NCI-H1694 (cell line): ENCODE measurements at regions not wholly inside any gene's neighbourhood (a gene's known extent, or its start where the extent isn't known, plus 50 kb on each side); places are given as distances from the start of the nearest gene placed in this dataset.

ENCODE experiments used
- DNase-seq: peaks from one replicate; lab custom pipeline; 2025; lab: John Stamatoyannopoulos, UW

DNA sequence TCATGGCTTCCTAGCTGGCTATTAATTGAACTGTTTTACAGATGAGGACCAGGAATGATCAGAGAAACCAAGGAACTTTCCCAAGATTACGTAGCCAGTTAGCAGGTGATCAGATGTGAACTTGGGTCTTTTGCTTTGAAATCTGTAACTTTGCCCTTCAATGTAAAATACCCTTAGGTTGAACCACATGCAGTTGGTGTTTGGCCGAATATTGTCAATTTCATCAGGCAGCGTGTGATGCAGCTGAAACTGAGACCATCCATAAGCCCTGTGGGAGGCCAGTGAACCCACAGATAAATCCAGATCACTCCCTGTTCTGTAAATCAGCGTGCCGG, 150.8 kb downstream of the ETS2 start:
- DNase-seq: no peak

- DNase-seq: no peak
Observed at GRCh38 chr21:38956007-38956406, 150.3 kb downstream of the ETS2 start.

- no peak for DNase-seq
Observed at GRCh38 chr21:38955495-38955894, 149.8 kb downstream of the ETS2 start.

DNA sequence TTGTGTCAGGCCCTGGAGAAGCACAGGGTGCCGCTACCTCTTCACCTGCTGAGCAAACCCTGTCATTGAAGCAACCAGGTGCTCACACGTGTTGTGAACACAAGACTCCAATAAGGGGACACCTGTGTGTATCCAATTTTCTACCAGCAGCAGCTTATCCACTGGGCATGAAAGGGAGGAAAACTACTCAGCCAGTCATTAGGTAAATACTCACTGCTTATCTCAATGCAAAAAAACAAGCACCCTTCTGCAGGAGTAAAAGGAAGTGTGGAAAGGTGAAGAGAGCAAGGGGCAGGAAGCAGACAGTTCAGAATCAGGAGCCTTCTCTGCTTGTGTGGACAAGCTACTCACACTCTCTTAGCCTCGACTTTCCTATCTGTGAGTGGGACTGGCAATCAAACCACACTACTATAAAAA, 148.9 kb downstream of the ETS2 start:
- no peak for DNase-seq

DNA sequence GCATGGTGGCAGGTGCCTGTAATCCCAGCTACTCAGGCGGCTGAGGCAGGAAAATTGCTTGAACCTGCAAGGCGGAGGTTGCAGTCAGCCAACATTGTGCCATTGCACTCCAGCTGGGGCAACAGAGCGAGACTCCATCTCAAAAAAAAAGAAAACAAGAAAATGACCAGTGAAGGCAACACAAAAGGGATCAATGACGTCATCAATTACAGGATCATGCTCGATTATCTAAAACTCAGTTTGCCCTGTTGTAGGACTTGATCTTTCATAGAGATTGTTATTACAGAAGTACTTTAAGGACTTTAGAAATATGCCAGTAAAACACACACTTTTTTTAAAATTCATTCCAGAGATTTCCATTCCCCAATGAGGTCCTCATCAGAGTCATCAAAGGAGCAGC, 147.8 kb downstream of the ETS2 start:
- no peak for DNase-seq

DNA sequence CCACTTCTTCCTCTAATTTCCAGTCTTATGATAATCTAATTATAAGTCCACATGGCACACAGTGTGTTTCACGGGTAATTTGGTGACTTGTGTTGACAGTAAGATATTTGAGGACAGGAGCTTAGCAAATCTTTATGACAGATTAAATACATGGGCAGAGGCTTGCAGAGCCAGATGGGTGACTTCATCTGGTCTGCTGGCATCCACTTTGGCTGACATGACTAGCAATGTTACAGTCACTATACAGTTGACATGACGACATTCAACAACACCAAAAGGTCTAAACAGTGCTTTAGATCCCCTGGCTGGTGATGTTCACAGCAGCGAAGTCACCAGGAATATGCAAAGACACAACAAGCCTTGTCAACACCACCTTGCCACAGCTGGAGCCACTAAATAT, 147.2 kb downstream of the ETS2 start:
- no peak for DNase-seq

- DNase-seq: no peak
Observed at GRCh38 chr21:38951095-38951730, 145.5 kb downstream of the ETS2 start.

GRCh38 chr21:38950435-38951094, 144.8 kb downstream of the ETS2 start:
- no peak for DNase-seq

- no peak for DNase-seq
Observed at GRCh38 chr21:38949070-38949380, 143.3 kb downstream of the ETS2 start.

GRCh38 chr21:38948377-38949069, 142.8 kb downstream of the ETS2 start:
- no peak for DNase-seq

DNA sequence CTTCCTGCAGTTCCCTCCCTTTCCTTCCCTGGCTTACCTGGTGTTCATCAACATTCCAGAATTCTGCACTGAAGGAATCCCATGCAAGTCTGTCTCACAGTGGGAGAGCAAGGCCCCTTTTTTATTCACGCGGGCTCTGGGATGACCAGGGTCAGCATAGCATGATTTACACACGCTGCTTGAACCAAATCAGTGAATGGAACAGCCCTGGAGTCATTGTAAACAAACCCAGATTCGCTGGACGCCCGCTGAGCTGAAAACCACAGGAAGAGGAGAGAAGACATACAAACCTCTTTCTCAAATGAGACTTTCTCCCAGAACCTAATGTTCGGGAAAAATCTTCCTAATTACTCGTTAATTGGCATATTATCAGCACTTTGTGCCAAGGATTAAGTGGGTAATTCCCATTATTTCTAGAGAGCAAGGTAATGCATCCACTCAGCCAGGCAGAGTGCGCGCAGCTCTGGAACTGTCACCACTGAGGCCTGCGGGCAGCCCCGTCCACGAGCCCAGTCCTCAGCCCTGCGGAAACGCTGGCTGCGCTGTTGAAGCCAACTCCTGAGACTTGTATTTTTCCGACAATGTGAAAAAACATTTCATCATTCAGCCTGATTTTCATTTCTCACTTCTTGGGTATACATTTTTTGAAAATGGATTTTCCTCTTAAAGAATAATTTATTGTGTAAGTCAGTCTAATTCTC, 140.0 kb downstream of the ETS2 start:
- no peak for DNase-seq

GRCh38 chr21:38944903-38945302, 139.2 kb downstream of the ETS2 start:
- no peak for DNase-seq

GRCh38 chr21:38944402-38944801, 138.7 kb downstream of the ETS2 start:
- DNase-seq: no peak

GRCh38 chr21:38942748-38943211, 137.1 kb downstream of the ETS2 start:
- no peak for DNase-seq

DNA sequence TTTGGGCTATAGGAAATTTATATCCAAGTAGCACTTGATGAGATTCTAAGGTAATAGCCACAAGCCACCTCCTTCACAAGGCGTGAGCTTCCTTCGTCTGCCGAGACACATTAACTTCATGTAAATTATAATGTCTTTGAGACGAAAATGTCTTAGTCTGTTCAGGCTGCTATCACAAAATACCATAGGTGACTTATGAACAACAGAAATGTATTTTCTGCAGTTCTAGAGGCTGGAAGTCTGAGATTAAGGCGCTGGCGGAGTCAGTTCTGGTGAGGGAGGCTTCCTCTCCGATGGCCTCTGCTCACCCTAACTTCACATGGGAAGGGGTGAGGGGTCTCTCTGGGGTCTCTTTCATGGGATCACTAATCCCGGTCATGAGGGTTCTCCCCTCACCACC, 133.0 kb downstream of the ETS2 start:
- DNase-seq: no peak

DNA sequence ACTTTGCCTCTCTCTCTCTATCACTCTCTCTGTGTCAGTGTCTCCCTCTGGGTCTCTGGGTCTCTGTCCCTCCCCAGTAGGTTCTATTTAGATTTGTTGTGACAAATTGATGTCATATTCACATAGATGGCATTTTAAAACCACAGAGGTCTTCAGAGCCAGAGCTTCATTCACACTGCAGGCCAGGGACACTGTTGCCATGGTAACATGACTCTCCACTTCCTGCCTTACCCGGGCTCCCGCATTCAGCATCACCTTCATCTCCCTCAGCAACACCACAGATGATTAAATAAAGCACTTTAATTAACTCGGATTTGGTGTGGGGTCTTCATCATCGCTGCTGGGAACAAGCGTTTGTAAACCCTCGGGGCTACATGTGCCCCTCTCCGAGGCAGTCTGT, 132.6 kb downstream of the ETS2 start:
- DNase-seq: no peak

- no peak for DNase-seq
Observed at GRCh38 chr21:38937844-38938243, 132.1 kb downstream of the ETS2 start.

DNA sequence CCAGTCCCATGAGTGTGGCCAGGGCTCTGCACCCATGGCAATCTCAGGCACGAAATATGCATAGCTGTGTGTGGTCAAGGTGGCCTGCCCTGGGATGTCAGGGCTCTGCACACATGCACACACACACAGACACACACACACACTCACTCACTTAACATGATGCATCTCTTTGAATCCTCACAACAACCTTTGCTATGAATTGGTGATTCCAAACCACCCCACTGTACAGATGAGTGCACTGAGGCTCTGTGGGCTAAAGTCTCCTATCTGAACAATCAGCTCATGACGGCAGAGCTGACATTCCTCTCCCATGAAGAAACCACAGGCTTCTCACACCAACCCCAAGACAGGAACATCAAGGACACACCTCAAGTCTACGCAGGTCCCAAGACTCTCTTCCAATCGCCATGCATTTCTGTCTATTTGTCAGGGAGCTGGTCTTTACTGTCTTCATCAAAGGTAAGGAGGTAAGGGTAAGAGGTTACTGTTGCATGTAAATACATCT, 131.6 kb downstream of the ETS2 start:
- DNase-seq: no peak

DNA sequence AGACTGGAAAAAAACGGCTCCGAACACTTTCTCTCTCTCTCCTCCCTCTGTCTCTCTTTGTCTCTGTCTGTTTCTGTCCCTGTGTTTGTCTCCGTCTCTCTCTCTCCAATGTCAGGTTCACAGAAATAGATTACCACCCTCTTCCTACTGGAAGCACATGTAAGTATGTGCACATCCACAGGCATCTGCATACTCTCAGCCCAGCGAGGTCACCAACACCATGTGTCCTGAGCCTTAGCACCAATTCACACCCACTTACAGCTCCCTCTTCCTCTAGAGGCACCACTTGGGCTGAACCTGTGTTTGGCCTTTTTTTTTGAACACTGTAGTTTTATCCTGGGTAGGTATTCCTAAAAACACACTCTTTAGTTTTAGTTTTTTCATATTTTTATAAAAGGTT, 130.5 kb downstream of the ETS2 start:
- no peak for DNase-seq

- no peak for DNase-seq
Observed at GRCh38 chr21:38933731-38934130, 128.0 kb downstream of the ETS2 start.

DNA sequence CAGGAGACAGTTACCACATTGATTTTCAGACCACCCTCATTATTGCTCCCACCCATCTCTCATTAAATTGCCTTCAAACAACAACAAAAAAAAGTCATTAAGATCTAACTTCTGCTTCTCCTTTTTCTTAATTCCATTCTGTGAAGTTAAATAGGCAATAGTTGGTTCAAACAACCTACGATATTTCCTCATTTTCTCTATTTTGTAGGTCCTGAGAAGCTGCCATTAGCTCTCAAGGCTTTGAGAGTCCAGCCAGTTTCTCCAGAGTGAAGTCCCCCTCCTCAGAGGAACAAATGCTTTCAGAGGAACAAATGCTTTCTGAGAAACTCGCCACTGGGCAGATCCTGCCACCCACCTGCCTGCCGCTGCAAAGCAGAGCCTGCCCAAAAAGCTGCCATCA, 125.6 kb downstream of the ETS2 start:
- DNase-seq: no peak

GRCh38 chr21:38930853-38931252, 125.1 kb downstream of the ETS2 start:
- DNase-seq: no peak

DNA sequence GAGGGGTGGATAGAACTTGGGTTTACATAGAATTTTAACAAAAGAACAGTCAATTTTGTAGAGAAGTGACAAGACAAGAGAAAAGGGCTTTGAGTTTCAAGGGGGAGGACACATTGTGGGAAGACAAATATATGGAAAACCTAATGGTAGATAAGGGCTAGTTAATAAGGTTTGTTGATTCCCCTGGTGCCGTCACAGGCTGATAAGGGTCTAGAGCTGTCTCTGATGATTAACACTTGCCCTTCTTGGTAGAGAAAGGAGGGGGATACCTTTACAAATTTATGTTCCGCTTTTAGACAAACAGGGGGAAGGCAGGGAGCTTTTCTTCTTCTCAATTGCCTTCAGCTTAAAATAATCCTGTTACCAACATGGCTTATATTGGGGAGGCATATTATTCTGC, 124.3 kb downstream of the ETS2 start:
- no peak for DNase-seq
